ENCODE measurements at regions not wholly inside any gene's neighbourhood (a gene's known extent, or its start where the extent isn't known, plus 50 kb on each side); places are given as distances from the start of the nearest gene placed in this dataset.

GRCh38 chr1:171397851-171398469 is 84.0 kb downstream of the FMO4 start:
- TF ChIP-seq CTCF (IDR thresholded peaks at IDR 0.05) (no peak), POLR2A (IDR thresholded peaks at IDR 0.05) (no peak), POLR2AphosphoS5 (IDR thresholded peaks at IDR 0.05) (no peak), EP300 (IDR thresholded peaks at IDR 0.05) (no peak)
